Activated CD4-positive, CD25-positive, alpha-beta regulatory T cell (primary cell): ENCODE measurements at regions not wholly inside any gene's neighbourhood (a gene's known extent, or its start where the extent isn't known, plus 50 kb on each side); places are given as distances from the start of the nearest gene placed in this dataset.
"Not testable (repeated sequence)": the region's sequence is repeated elsewhere in the genome, so short reads cannot be mapped to it uniquely, and the experiment has no call there.

Experiments
- DNase-seq, 4 experiments: peaks; one replicate each; lab custom pipeline; 2025; lab: John Stamatoyannopoulos, UW

DNA sequence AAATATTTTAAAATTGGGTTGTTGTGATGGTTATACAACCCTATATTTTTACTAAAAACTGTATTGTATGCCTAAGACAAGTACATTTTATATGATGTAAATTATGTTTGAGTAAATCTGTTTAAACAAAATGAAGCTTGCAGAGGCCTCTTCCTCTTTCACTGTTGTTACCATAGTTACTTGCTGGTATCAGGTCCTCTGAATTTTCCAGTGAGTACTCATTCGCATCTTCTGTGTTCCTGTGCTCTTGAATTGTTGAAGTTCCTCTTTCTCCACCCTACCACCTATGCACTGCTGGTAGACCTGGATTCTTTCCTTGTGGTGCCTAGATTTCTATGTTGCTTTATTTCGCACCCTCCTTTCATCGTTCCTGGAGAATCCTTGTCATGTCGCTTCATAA, 938.5 kb upstream of the ACO1 start:
- no peak for DNase-seq

DNA sequence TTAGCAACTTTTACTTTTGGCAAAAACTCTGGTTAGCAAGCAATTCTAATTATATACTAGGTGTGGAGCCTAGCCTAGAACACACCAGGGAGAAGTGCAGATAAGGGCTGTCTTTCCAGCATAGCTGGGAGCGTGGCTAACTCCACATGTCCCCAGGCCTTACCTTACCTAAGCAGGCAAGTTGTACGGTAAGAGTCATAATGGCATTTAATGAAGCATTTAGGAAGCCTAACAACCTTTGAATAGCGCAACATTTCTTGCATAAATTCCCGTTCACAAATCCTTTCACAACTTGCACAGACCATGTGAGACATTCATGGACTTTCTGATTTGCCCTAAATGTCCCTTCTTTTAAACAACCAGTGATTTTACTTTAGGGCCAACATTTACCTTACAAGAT, 917.4 kb upstream of the ACO1 start:
- DNase-seq: no peak

DNA sequence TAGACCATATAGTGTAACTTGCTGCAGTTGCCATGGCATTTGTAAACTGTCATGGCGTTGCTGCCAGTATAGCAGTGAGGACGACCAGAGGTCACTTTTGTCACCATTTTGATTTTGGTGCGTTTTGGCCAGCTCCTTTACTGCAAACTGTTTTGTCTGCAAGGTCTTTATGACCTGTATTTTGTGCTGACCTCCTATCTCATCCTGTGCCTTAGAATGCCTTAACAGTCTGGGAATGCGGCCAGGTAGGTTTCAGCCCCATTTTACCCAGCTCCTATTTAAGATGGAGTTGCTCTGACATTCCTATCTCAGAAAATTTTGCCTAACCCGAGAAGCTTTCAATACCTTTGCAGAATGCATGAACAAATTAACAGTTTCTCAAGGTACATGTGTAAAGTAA, 914.4 kb upstream of the ACO1 start:
- no peak for DNase-seq

DNA sequence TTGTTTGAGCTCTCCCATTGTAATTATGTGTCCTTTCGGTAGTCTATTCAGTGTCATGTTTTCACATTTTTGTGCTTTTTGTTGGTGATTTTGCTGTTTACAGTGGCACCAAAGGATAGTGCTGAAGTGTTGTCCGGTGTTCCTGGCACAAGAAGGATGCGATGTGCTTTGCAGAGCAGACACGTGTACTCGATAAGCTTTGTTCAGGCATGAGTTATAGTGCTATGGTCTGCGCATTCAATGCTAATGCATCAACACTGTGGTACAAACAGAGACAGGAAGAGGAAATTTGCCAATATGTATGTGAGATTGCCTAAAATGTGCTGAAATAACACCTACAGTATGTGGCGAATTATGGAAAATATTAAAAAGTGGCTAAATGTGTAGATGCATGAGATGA, 913.4 kb upstream of the ACO1 start:
- no peak for DNase-seq

DNA sequence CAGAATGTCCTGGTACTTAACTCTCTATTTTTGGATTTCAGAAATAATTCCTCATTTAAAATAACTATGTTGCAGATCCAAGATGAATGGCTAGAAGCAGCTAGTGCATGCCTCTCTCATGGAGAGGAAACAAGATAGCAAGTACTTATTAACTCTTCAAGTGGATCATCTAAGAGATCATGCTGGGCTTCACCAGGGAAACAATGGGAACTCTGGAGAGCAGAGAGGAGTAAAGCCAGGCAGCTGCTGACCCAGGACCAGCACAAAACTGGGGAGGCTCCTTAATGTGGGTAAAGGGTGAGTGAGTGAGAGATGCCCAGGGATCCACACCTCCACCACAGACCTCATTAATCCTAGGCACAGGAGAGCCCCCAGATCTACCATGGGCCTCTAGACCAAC, 897.8 kb upstream of the ACO1 start:
- no peak for DNase-seq

DNA sequence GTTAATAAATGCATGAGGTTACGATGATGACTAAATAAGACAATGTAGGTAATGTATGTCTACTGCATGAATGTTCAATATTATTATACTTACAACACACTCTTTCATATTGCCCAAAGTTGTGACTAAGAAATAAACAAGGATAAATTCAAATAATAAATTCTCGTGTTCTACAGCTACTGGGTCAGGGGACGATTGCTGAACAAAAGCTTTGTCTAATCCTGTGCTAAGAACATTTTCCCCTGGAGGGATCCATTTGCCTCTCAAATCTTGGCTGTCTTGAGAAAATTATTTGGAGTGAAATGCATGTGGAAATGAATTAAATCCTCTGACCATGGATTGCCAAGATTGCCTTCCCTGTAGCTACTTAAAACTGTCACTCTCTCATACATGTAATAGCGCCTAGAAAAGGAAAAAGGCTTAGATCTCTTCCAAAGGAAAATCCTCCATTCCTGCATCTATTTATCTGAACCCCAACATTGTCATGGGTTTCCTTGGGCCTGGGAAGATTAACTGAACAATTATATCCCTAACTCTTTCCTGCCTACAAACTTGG, 893.8 kb upstream of the ACO1 start:
- DNase-seq: no peak

DNA sequence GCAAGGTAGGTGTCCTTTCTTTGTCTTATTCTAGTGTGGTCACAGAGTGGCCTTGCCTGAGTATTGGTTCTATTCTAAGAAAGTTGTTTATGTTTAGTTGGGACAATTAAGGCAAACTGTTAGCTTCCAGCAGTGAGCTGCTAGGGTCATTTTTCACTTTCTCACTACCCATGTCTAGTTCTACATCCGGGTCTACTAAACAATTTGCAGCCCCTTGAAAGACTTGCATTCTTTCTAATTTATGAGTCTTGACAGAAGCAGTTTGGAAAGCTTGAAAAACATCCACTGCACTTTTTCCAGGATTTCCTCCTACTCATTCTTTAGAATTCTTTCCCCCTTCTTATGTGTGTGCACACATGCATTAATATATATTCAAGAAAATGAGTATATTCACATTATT, 892.2 kb upstream of the ACO1 start:
- no peak for DNase-seq

DNA sequence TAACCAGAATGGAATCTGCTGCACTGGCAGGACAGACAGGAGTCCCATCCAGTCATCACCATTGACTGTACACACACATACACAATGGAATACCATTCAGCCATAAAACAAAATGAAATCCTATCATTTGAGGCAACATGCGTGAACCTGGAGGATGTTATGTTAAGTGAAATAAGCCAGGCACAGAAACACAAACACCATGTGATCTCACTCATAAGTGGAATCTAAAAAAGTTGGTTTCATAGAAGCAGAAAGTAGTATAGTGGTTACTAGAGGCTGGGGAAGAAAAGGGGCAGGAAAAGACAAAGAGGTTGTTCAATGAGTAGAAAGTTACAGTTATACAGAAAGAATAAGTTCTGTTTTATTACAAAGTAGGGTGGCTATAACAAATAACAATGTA, 884.0 kb upstream of the ACO1 start:
- no peak for DNase-seq

DNA sequence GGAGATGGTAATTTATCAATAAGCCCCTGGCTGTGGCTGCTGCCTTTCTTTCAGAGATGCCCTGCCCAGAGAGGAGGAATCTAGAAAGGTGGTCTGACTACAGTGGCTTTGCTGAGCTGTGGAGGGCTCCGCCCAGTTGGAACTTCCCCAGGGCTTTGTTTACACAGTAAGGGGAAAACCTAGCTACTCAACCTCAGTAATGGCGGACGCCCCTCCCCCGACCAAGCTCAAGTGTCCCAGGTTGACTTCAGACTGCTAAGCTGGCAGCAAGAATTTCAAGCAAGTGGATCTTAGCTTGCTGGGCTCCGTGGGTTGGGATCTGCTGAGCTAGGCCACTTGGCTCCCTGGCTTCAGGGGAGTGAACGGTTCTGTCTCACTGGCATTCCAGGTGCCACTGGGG, 865.4 kb upstream of the ACO1 start:
- DNase-seq: no peak

DNA sequence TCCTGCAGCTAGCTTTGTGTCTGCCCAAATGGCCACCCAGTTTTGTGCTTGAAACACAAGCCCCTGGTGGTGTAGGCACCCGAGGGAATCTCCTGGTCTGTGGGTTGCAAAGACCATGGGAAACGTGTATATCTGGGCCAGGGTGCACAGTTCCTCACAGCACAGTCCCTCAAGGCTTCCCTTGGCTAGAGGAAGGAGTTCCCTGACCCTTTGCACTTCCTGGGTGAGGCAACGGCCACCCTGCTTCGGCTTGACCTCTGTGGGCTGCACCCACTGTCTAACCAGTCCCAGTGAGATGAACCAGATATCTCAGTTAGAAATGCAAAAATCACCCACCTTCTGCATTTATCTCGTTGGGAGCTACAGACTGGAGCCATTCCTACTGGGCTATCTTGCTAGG, 865.0 kb upstream of the ACO1 start:
- DNase-seq: no peak

DNA sequence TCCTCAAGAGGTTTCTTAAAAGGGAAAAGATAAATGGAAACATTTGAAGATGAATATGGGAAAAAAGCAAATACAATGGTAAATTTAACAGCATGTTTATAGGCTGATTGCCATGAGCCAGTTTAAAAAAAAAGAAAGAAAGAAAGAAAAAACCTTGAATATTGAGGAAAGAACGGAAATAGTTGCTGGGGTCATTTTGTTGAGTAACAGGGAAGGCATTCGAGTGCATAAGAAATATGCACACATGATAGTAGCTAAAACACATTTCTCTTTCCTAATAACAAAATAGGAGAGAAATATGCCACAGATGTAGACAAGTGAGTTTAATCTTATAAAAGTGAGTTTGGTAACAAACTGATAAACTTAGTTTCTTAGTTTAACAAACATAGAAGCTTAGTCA, 864.6 kb upstream of the ACO1 start:
- DNase-seq: no peak

DNA sequence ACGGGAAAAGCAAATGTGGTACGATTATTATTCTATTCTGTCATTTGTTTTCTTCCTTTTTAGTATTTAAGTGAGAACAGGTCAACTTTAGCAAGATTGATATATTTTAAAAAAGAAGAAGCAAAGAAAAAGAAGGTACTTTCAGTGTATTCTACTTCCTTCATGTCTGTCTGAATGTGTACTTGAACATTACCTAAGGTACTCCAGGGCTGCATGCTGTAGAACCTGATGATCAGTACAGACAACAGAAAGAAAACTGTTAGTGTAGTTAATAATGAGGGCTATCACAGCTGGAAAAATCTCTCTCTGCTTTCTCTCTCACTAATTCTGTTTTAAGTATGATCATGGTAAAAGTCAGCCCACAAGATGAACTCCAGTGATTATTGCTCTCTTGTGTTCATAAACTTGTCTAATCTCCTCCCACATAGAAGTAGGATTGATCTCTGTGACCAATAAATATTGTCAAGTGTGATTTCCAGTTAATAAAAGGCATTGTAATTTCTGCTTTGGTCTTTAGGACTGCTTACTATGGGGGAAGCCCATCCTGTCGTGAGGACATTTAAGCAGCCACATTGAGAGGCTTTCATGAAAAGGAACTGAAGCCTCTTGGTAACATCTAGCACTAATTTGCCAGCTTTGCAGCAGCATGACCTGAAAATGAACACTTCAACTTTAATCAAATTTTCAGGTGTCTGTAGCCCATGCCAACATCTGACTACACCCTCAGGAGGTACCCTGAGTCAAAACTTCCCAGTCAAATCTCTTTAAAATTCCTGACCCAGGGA, 864.0 kb upstream of the ACO1 start:
- no peak for DNase-seq

DNA sequence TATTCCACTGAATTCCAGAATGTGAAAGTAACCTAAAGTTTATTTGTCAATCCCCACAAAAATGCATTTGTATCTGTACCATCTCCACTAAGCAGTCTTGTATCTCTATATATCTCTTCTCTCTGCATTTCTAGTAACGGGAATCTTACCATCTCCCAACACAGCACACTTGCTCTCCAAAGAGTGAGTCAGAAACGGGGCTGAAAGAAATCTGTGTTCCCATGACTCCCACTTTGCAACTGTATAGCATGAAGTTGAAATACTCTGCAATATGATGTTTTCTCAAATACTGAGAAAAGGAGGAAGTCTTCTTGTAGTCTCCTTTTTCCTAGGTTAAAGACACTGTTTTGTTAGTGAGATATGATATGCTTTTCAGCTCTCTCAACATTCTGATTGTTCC, 848.8 kb upstream of the ACO1 start:
- no peak for DNase-seq

DNA sequence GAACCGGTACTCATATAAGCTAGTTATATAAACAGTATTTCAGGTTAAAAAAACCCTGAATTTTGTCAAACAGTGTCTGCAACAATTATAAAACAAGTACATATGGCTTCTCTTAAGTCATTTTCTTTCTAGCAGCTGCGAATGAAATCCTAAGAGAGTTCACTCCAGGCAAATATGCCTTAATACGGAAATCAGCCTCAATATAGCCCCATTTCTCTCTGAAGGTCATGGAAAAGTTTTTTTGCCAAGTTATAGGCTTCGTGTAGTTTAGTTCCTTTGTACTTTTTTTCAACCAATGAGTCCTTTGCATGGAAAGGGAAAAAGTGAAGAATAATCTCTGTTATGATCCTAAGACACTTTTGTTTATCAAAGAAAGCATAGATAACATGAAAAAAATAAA, 848.0 kb upstream of the ACO1 start:
- no peak for DNase-seq

DNA sequence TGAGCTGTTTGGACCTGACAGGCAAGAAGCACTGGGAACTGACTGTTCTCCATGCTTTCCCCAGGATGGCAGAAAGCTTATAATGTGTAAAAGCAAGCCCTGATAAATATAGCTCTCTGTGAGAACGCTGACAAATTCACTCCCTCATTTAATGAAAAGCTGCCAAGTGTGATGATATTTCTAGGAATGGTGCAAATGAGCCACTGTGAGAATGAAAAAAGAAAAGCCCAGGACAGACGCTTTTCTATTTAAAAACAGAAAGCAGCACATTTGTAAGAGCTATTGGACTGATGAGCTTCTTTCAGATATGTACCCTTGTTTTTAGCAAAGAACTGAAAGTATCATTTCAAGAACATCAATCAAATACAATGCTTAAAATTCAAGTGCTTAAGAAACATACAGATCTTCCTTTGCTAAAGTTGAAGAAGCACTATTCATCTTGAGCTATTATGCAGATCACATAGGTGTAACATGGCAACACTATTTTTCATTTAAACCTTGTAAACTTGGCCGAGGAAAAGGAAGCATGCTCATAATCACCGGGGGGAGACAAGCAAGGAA, 842.6 kb upstream of the ACO1 start:
- DNase-seq: no peak

DNA sequence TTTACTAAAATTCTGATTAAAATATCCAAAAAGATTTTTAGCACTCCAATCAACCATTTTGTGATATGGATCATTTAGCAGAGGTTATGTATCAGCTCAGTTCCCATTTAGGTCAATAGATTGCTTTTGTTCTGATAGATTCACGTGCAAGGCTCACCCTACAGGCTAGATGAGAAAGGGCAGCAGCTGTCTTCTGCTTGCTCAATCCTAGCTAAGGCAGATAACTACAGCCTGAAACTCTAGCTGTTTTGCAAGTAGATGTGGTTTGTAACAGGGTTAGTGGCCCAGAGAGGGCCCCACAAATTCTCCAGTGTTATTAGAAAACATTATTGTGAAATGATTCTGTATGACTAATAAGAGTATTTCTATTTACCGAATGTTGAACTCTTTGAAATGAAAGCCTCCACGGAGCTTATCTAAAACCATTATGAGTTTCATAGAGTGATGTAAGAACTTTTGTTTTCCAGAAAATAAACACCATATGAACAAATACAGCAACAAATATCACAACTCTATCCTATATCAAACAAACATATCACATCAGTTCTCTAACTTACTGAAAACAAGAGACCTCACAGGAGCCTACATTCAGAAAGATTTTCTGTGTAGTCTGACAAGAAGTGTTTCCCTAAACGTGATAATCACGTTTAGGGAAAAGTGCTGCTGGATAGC, 841.9 kb upstream of the ACO1 start:
- no peak for DNase-seq

DNA sequence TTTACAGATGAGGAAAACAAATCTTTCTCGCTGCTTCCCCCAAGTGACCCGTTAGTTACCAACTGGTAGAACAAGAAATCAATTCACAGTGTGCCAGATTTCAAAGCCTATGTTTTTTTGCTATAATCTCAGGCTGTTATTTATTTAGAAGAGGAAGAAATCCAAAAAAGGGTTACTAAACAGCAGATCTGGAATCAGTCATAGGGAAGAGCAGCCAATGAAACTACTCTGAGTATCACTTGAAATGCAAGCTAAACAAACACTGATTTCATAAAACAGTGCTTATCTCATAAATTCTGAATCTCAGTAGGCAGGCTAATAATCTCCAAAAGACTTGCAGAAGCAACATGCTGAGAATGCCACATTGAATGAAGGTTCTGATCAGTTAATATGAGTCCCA, 829.5 kb upstream of the ACO1 start:
- DNase-seq: no peak

DNA sequence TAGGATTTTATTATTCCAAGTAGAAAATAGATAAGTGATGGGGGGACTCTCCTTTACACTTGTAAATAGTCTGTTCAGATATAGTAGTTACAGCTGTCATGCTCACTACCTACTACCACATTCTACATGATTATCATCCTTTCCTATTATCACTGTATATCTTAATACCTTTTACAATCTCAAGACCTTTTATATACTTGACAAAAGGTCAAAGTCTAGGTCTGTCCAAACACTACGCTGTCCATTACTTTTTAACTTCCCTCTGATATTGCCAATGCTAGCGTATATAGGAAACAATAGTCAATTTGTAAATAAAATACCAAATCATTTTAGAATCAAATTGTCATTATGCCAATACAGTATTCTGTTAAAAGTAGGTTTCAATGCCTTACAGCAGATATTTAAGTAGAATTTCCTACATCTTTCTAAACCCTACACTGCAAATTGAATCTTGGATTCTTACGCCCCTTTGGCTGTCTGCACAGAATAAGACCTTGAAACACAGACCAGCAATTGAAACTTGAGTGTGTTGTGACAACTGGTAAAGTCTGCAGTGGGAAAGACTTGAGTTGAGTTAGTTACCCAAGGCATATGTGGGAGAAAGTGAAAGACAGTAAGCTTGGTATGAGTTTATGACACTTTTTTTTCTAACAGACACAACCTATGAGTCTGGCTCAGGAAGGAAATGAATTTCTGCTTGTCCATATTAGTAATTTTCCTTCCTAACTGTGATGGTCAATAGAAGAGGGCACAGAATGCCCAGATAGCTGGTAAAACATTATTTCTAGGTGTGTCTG, 827.6 kb upstream of the ACO1 start:
- no peak for DNase-seq

DNA sequence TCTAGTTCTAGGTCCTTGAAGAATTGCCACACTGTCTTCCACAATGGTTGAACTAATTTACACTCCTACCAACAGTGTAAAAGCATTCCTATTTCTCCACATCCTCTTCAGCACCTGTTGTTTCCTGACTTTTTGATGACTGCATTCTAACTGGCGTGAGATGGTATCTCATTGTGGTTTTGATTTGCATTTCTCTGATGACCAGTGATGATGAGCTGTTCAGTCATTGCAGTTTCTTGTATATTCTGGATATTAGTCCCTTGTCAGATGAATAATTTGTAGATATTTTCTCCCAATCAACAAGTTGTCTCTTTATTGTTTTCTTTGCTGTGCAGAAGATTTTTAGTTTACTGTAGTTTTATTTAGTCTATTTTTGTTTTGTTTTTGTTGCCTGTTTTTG, 812.3 kb upstream of the ACO1 start:
- not testable (repeated sequence) for DNase-seq

DNA sequence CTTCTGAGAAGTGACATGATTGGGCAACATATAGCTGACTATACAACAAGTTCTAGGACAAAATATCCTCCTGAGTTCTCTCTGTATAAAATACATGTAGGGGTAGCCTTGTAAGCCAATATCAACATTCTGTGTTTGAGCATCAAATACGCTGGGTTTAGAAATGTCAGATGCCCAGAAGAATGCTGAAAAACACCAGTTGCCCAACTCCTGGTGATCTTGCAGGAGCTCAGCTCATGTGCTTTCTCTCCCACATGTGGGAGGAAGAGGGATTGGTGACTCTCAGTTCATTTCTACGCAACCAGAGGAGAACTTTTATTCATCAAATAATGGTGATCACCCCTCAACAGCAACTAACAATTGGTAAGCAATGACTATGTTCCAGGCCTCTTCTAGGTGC, 810.9 kb upstream of the ACO1 start:
- no peak for DNase-seq

DNA sequence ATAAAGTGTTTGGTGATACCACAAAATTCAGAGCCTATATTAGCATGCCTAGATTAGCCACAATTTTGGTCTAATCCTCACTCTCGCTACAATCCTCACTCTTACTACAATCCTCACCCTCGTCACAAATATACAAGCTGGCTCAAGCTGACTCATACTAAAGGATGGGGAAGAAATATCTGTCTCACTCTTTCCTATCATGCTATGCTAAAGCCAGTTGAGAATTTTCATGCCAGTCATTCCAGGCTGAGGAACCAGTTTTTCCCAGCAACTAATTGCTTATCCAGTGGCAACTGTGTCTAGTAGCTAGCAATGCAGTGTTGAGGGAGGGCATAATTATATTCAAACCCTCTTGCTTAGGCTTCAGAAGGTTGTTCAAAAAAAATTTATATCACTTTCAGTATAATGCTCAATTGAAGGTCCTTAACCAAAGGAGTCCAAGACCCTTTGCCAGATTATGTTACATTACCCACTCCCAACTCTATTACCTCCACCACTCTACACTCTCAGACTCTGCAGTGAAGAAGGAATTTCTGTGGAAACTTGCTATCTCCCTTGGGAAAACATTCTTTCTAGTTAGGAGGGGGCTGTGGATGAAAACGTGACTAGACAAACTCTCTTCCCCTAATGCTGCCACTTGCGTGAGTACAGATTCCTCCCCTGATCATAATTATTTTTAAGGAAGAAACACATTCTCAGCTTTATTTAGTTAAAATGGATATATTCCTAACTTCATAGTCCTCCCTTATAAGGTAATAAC, 810.3 kb upstream of the ACO1 start:
- DNase-seq: no peak

DNA sequence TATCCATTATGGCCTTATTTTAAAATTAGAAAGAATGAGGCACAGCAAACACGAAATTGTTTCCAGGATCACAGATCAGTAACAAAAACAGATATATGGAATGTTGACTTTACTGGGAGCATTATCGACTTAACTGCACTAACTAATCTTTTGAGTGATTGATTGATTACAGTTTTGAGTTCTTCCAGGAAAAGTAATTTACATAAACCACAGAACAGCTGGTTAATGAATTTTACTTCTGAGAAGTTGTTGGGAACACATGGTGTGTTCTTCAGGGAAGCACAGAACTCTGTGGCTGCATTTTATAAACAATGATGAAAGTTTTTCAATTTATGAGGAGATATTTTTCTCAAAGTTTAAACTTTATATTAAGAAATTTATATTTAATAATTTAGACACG, 802.4 kb upstream of the ACO1 start:
- DNase-seq: no peak
